Neural cell (in vitro differentiated cells): ENCODE measurements at regions not wholly inside any gene's neighbourhood (a gene's known extent, or its start where the extent isn't known, plus 50 kb on each side); places are given as distances from the start of the nearest gene placed in this dataset.
"Not testable (repeated sequence)": the region's sequence is repeated elsewhere in the genome, so short reads cannot be mapped to it uniquely, and the experiment has no call there.

Experiments used
- H2AFZ ChIP-seq: fragments of 200-600, 300-800 bp; sonication (generic), shearing (Covaris generic); 2 replicates; pipeline ENCODE4 v1.6.0; 2014; ENCODE audit warnings: low read depth, mild to moderate bottlenecking, antibody characterized with exemption, low read length, moderate library complexity
- H3F3A ChIP-seq: fragments of 200-600 bp; shearing (Covaris generic); 2 replicates; pipeline ENCODE4 v1.6.1; 2016; ENCODE audit warnings: mild to moderate bottlenecking, moderate library complexity, mixed read lengths, antibody characterized with exemption, low read length; ENCODE audit not compliant: insufficient read depth, poor library complexity, severe bottlenecking
- H3K27ac ChIP-seq: fragments of 200-600, 300-800 bp; sonication (generic), shearing (Covaris generic); 2 replicates; pipeline ENCODE4 v1.5.1; 2014; ENCODE audit warnings: mild to moderate bottlenecking, low read length, moderate library complexity
- H3K27me3 ChIP-seq: fragments of 300-800, 200-600 bp; sonication (generic), shearing (Covaris generic); 2 replicates; pipeline ENCODE4 v1.6.0; 2014; ENCODE audit warnings: mild to moderate bottlenecking, low read depth, low read length, moderate library complexity; ENCODE audit not compliant: insufficient read depth
- H3K36me3 ChIP-seq: fragments of 300-800, 200-600 bp; sonication (generic), shearing (Covaris generic); 2 replicates; pipeline ENCODE4 v1.5.1; 2014; ENCODE audit warnings: mild to moderate bottlenecking, antibody characterized with exemption, low read length, moderate library complexity; ENCODE audit not compliant: insufficient read depth
- H3K4me2 ChIP-seq: fragments of 300-800, 200-600 bp; sonication (generic), shearing (Covaris generic); 2 replicates; pipeline ENCODE4 v1.6.0; 2014; ENCODE audit warnings: mild to moderate bottlenecking, low read length
- H3K4me3 ChIP-seq: fragments of 300-800, 200-600 bp; sonication (generic), shearing (Covaris generic); 2 replicates; pipeline ENCODE4 v1.5.1; 2014; ENCODE audit warnings: mild to moderate bottlenecking, low read length, moderate library complexity
- H3K79me2 ChIP-seq: fragments of 200-600 bp; shearing (Covaris generic); replicated peaks from 2 replicates; pipeline ENCODE4 v1.6.0; 2014; ENCODE audit warnings: mild to moderate bottlenecking, low read length, moderate library complexity; ENCODE audit not compliant: insufficient read depth
- H3K9ac ChIP-seq: fragments of 300-800, 200-600 bp; sonication (generic), shearing (Covaris generic); 2 replicates; pipeline ENCODE4 v1.6.1; 2016; ENCODE audit warnings: mild to moderate bottlenecking, low read length, mixed read lengths
- H3K9me2 ChIP-seq: fragments of 200-600 bp; shearing (Covaris generic); 2 replicates; pipeline ENCODE4 v1.6.1; 2016; ENCODE audit warnings: mild to moderate bottlenecking, low read length, mixed read lengths; ENCODE audit not compliant: insufficient read depth
- H3K9me3 ChIP-seq: fragments of 200-600, 300-800 bp; sonication (generic), shearing (Covaris generic); 2 replicates; pipeline ENCODE4 v1.6.1; 2016; ENCODE audit warnings: mild to moderate bottlenecking, mixed run types, low read length, moderate library complexity, mixed read lengths
- H4K20me1 ChIP-seq: fragments of 200-600 bp; shearing (Covaris generic); 2 replicates; pipeline ENCODE4 v1.6.1; 2016; ENCODE audit warnings: mild to moderate bottlenecking, mixed run types; ENCODE audit not compliant: insufficient read depth
- CTCF ChIP-seq: fragments of 450-650 bp; IDR thresholded peaks from 2 replicates; pipeline ENCODE4 v1.5.1; 2014; ENCODE audit warnings: antibody characterized with exemption, mild to moderate bottlenecking, moderate library complexity; ENCODE audit not compliant: poor library complexity, severe bottlenecking
- EP300 ChIP-seq: fragments of 450-650 bp; conservative IDR thresholded peaks from 2 replicates; pipeline ENCODE4 v1.6.1; 2014; ENCODE audit warnings: antibody characterized with exemption, mild to moderate bottlenecking, moderate library complexity; ENCODE audit not compliant: poor library complexity, severe bottlenecking
- EZH2 ChIP-seq: fragments of 200-600, 300-800 bp; shearing (Covaris generic), sonication (generic); IDR thresholded peaks from 2 replicates; pipeline ENCODE4 v1.6.1; 2014; ENCODE audit warnings: antibody characterized with exemption, low read length, borderline replicate concordance, mild to moderate bottlenecking; ENCODE audit not compliant: insufficient read depth, poor library complexity, severe bottlenecking
- MXI1 ChIP-seq: fragments of 450-650 bp; conservative IDR thresholded peaks from 2 replicates; pipeline ENCODE4 v1.6.1; 2014; ENCODE audit warnings: antibody characterized with exemption, mild to moderate bottlenecking; ENCODE audit not compliant: poor library complexity, severe bottlenecking
- POLR2AphosphoS5 ChIP-seq: IDR thresholded peaks from 2 replicates; pipeline ENCODE4 v1.6.1; 2012
- RAD21 ChIP-seq: fragments of 450-650 bp; conservative IDR thresholded peaks from 2 replicates; pipeline ENCODE4 v1.6.1; 2014; ENCODE audit warnings: antibody characterized with exemption, mild to moderate bottlenecking, moderate library complexity
- REST ChIP-seq: IDR thresholded peaks from 2 replicates; pipeline ENCODE4 v1.6.1; 2012; ENCODE audit warnings: borderline replicate concordance
- SMC3 ChIP-seq: fragments of 450-650 bp; conservative IDR thresholded peaks from 2 replicates; pipeline ENCODE4 v1.6.1; 2014; ENCODE audit warnings: antibody characterized with exemption, mild to moderate bottlenecking, moderate library complexity; ENCODE audit not compliant: poor library complexity
- TAF1 ChIP-seq: IDR thresholded peaks from 2 replicates; pipeline ENCODE4 v1.6.1; 2012; ENCODE audit warnings: low read depth

GRCh38 chr12:102673606-102674005 is 193.2 kb upstream of the IGF1 start:
- Histone ChIP-seq H3K4me2 (no peak overlapping the region), H3K9ac (no peak overlapping the region), H3K36me3 (no peaks in the 10 kb centered on the region), H3K27ac (no peak overlapping the region), H3K27me3 (no peaks in the 10 kb centered on the region), H3K79me2 (no peaks in the 10 kb centered on the region), H3K9me3 (peaks cover 3% of the 10 kb centered on the region), H3K4me3 (no peak overlapping the region), H3K9me2 (no peaks in the 10 kb centered on the region), H3F3A (no peaks in the 10 kb centered on the region), H4K20me1 (no peaks in the 10 kb centered on the region), H2AFZ (no peak overlapping the region)
- no peak for TF ChIP-seq TAF1
- no peak for TF ChIP-seq CTCF
- no peak for TF ChIP-seq EZH2
- no peak for TF ChIP-seq SMC3
- no peak for TF ChIP-seq POLR2AphosphoS5

GRCh38 chr12:102672212-102672611 is 191.8 kb upstream of the IGF1 start:
- H3K9me3 ChIP-seq, H3K27ac ChIP-seq: not testable (repeated sequence)

GRCh38 chr12:102669056-102669455 is 188.7 kb upstream of the IGF1 start:
- no peak overlapping the region for H3K4me3 ChIP-seq
- no peaks in the 10 kb centered on the region for H3K9me2 ChIP-seq
- no peak overlapping the region for H3K4me2 ChIP-seq
- no peaks in the 10 kb centered on the region for H3F3A ChIP-seq
- no peak overlapping the region for H3K27ac ChIP-seq
- TF ChIP-seq EZH2, result no peak
- no peak for TF ChIP-seq EP300
- no peak for TF ChIP-seq POLR2AphosphoS5
- TF ChIP-seq MXI1, result no peak
- no peak for TF ChIP-seq TAF1
- no peak for TF ChIP-seq RAD21
- no peak for TF ChIP-seq SMC3
- TF ChIP-seq CTCF, result no peak
- no peak for TF ChIP-seq REST
- H3K79me2 ChIP-seq, result no peaks in the 10 kb centered on the region
- H3K36me3 ChIP-seq, result no peaks in the 10 kb centered on the region
- peaks cover 3% of the 10 kb centered on the region for H3K9me3 ChIP-seq
- no peaks in the 10 kb centered on the region for H4K20me1 ChIP-seq
- H2AFZ ChIP-seq, result no peak overlapping the region
- no peaks in the 10 kb centered on the region for H3K27me3 ChIP-seq
- no peak overlapping the region for H3K9ac ChIP-seq

More at GRCh38 chr12:102672212-102672611, 191.8 kb upstream of the IGF1 start:
- not testable (repeated sequence) for H3K9ac ChIP-seq, H3K4me2 ChIP-seq, H3K9me2 ChIP-seq, H3F3A ChIP-seq, H3K36me3 ChIP-seq, H2AFZ ChIP-seq, H4K20me1 ChIP-seq, H3K4me3 ChIP-seq, H3K27me3 ChIP-seq, H3K79me2 ChIP-seq

- not testable (repeated sequence) for H3K36me3 ChIP-seq, H3K27ac ChIP-seq, H3K9me3 ChIP-seq, H3K79me2 ChIP-seq, H3K4me2 ChIP-seq, H3F3A ChIP-seq, H4K20me1 ChIP-seq, H3K4me3 ChIP-seq, H3K9ac ChIP-seq, H3K27me3 ChIP-seq, H3K9me2 ChIP-seq, H2AFZ ChIP-seq
Measured at GRCh38 chr12:102666176-102666575, 185.8 kb upstream of the IGF1 start.
